Astrocyte (in vitro differentiated cells and primary cell): ENCODE measurements at regions not wholly inside any gene's neighbourhood (a gene's known extent, or its start where the extent isn't known, plus 50 kb on each side); places are given as distances from the start of the nearest gene placed in this dataset.

ENCODE experiments used
- DNase-seq: peaks from one replicate; pipeline ENCODE4 v3.0.0-alpha.2; 2010; ENCODE audit warnings: low read depth
- FAIRE-seq: peaks from 2 replicates; lab custom pipeline; 2011; peaks lifted over from hg19 to GRCh38; lab: Jason Lieb, UNC
- H2AFZ ChIP-seq: 2 replicates; pipeline ENCODE4 v1.6.0; 2012; ENCODE audit warnings: low read depth, low read length, inconsistent platforms
- H3K27ac ChIP-seq: 2 replicates; pipeline ENCODE4 v1.5.1; 2011; ENCODE audit warnings: low read depth, low read length, inconsistent platforms
- H3K27me3 ChIP-seq: 2 replicates; pipeline ENCODE4 v1.6.0; 2011; ENCODE audit warnings: low read length, inconsistent platforms; ENCODE audit not compliant: insufficient read depth
- H3K36me3 ChIP-seq: 2 replicates; pipeline ENCODE4 v1.5.1; 2011; ENCODE audit warnings: low read length, inconsistent platforms; ENCODE audit not compliant: insufficient read depth
- H3K4me1 ChIP-seq: 2 replicates; pipeline ENCODE4 v1.5.1; 2011; ENCODE audit warnings: low read length, inconsistent platforms; ENCODE audit not compliant: insufficient read depth
- H3K4me2 ChIP-seq: 2 replicates; pipeline ENCODE4 v1.6.0; 2012; ENCODE audit warnings: low read length, inconsistent platforms
- H3K4me3 ChIP-seq: 2 replicates; pipeline ENCODE4 v1.5.1; 2011; ENCODE audit warnings: low read depth, mild to moderate bottlenecking, low read length, inconsistent platforms; ENCODE audit not compliant: insufficient read depth
- H3K79me2 ChIP-seq: 2 replicates; pipeline ENCODE4 v1.6.0; 2012; ENCODE audit warnings: mild to moderate bottlenecking, low read length, inconsistent platforms; ENCODE audit not compliant: insufficient read depth
- H3K9ac ChIP-seq: 2 replicates; pipeline ENCODE4 v1.6.0; 2012; ENCODE audit warnings: mild to moderate bottlenecking, low read length, inconsistent platforms
- H3K9me3 ChIP-seq: 2 replicates; pipeline ENCODE4 v1.5.1; 2012; ENCODE audit warnings: low read depth, mild to moderate bottlenecking, low read length, inconsistent platforms; ENCODE audit not compliant: insufficient read depth
- H4K20me1 ChIP-seq: 2 replicates; pipeline ENCODE4 v1.6.0; 2012; ENCODE audit warnings: low read length, inconsistent platforms; ENCODE audit not compliant: insufficient read depth
- H3K27ac Mint-ChIP-seq: one replicate; pipeline ENCODE4 v1.8.0; 2021; ENCODE audit warnings: mild to moderate bottlenecking, mixed read lengths; ENCODE audit not compliant: unreplicated experiment
- H3K27me3 Mint-ChIP-seq: one replicate; pipeline ENCODE4 v1.8.0; 2021; ENCODE audit warnings: low read depth, mixed read lengths; ENCODE audit not compliant: unreplicated experiment
- H3K36me3 Mint-ChIP-seq: one replicate; pipeline ENCODE4 v1.8.0; 2021; ENCODE audit warnings: low read depth, mixed read lengths; ENCODE audit not compliant: unreplicated experiment
- H3K4me1 Mint-ChIP-seq: one replicate; pipeline ENCODE4 v1.8.0; 2021; ENCODE audit warnings: low read depth, mixed read lengths; ENCODE audit not compliant: unreplicated experiment
- H3K4me3 Mint-ChIP-seq: one replicate; pipeline ENCODE4 v1.8.0; 2021; ENCODE audit warnings: mild to moderate bottlenecking, moderate library complexity, mixed read lengths; ENCODE audit not compliant: unreplicated experiment
- H3K9me3 Mint-ChIP-seq: one replicate; pipeline ENCODE4 v1.8.0; 2021; ENCODE audit warnings: mild to moderate bottlenecking, mixed read lengths; ENCODE audit not compliant: unreplicated experiment
- CTCF ChIP-seq: IDR thresholded peaks from 2 replicates; pipeline ENCODE4 v1.5.1; 2011; ENCODE audit warnings: low read depth, mild to moderate bottlenecking, inconsistent platforms, low read length, moderate library complexity; ENCODE audit not compliant: insufficient read depth
- EZH2 ChIP-seq: IDR thresholded peaks from 2 replicates; pipeline ENCODE4 v1.6.1; 2012; ENCODE audit warnings: mild to moderate bottlenecking, low read length, inconsistent platforms; ENCODE audit not compliant: insufficient read depth

GRCh38 chr3:159113221-159113875, 311.5 kb downstream of the MFSD1 start:
- DNase-seq = no peak
- Histone ChIP-seq H3K4me2 (no peak overlapping the region), H3K4me3 (no peak overlapping the region), H3K27me3 (no peaks in the 10 kb centered on the region), H2AFZ (no peak overlapping the region), H3K27ac (no peak overlapping the region), H3K9ac (no peak overlapping the region), H3K79me2 (no peaks in the 10 kb centered on the region), H3K4me1 (no peaks in the 10 kb centered on the region), H3K9me3 (no peaks in the 10 kb centered on the region), H4K20me1 (no peaks in the 10 kb centered on the region), H3K36me3 (no peaks in the 10 kb centered on the region)
- Mint-ChIP-seq H3K27ac (no peak overlapping the region), H3K9me3 (no peaks in the 10 kb centered on the region), H3K27me3 (no peaks in the 10 kb centered on the region), H3K4me3 (no peak overlapping the region), H3K36me3 (no peaks in the 10 kb centered on the region), H3K4me1 (peaks cover 4% of the 10 kb centered on the region)
- FAIRE-seq = no peak
- no peak for TF ChIP-seq CTCF
- TF ChIP-seq EZH2 = no peak

- no peak overlapping the region for H3K27ac Mint-ChIP-seq
- no peaks in the 10 kb centered on the region for H4K20me1 ChIP-seq
- H3K36me3 ChIP-seq = no peaks in the 10 kb centered on the region
- no peaks in the 10 kb centered on the region for H3K4me1 ChIP-seq
- FAIRE-seq (no peak), DNase-seq (no peak)
- H3K4me2 ChIP-seq = no peak overlapping the region
- H3K36me3 Mint-ChIP-seq = no peaks in the 10 kb centered on the region
- no peak overlapping the region for H3K4me3 ChIP-seq
- no peaks in the 10 kb centered on the region for H3K9me3 ChIP-seq
- H3K9ac ChIP-seq = no peak overlapping the region
- no peak overlapping the region for H3K4me3 Mint-ChIP-seq
- no peak overlapping the region for H3K27ac ChIP-seq
- H3K4me1 Mint-ChIP-seq = peaks cover 4% of the 10 kb centered on the region
- H3K9me3 Mint-ChIP-seq = no peaks in the 10 kb centered on the region
- no peaks in the 10 kb centered on the region for H3K27me3 Mint-ChIP-seq
- TF ChIP-seq EZH2 = no peak
- no peak for TF ChIP-seq CTCF
- no peaks in the 10 kb centered on the region for H3K79me2 ChIP-seq
- H2AFZ ChIP-seq = no peak overlapping the region
- no peaks in the 10 kb centered on the region for H3K27me3 ChIP-seq
These were observed 312.7 kb downstream of the MFSD1 start for GRCh38 chr3:159114582-159114981.

- H3K9me3 ChIP-seq = no peaks in the 10 kb centered on the region
- no peak overlapping the region for H3K27ac ChIP-seq
- Mint-ChIP-seq H3K4me1 (peaks cover 15% of the 10 kb centered on the region), H3K9me3 (peaks cover 5% of the 10 kb centered on the region), H3K36me3 (no peaks in the 10 kb centered on the region), H3K27me3 (peaks cover 4% of the 10 kb centered on the region), H3K27ac (no peak overlapping the region), H3K4me3 (no peak overlapping the region)
- no peaks in the 10 kb centered on the region for H3K27me3 ChIP-seq
- H3K4me1 ChIP-seq = peaks cover 6% of the 10 kb centered on the region
- H4K20me1 ChIP-seq = no peaks in the 10 kb centered on the region
- no peak for DNase-seq
- H2AFZ ChIP-seq = no peak overlapping the region
- no peaks in the 10 kb centered on the region for H3K36me3 ChIP-seq
- H3K9ac ChIP-seq = no peak overlapping the region
- FAIRE-seq = no peak
- H3K4me2 ChIP-seq = no peak overlapping the region
- TF ChIP-seq EZH2 (no peak), CTCF (no peak)
- H3K4me3 ChIP-seq = no peak overlapping the region
- H3K79me2 ChIP-seq = no peaks in the 10 kb centered on the region
These were observed 322.0 kb downstream of the MFSD1 start for GRCh38 chr3:159123877-159124276.
